PC-9 (cell line): ENCODE measurements at regions not wholly inside any gene's neighbourhood (a gene's known extent, or its start where the extent isn't known, plus 50 kb on each side); places are given as distances from the start of the nearest gene placed in this dataset.

Source experiments
- CTCF ChIP-seq: fragments of 200-600 bp; sonication (generic); conservative IDR thresholded peaks from 2 replicates; pipeline ENCODE4 v1.6.1; 2017; ENCODE audit warnings: mixed run types, antibody characterized with exemption, mild to moderate bottlenecking, moderate library complexity
- EZH2 ChIP-seq: fragments of 200-600 bp; sonication (generic); IDR thresholded peaks from 2 replicates; pipeline ENCODE4 v1.8.0; 2017; ENCODE audit warnings: antibody characterized with exemption, low read depth

- TF ChIP-seq CTCF (no peak), EZH2 (no peak)
Observed at GRCh38 chr6:56900784-56901183, 54.1 kb upstream of the BEND6 start.
